ENCODE measurements at regions not wholly inside any gene's neighbourhood (a gene's known extent, or its start where the extent isn't known, plus 50 kb on each side); places are given as distances from the start of the nearest gene placed in this dataset.

GRCh38 chr15:98321896-98322295 is 326.4 kb upstream of the IGF1R start:
- DNase-seq: no peak
- intact Hi-C loops (cut with DNase I): no loop called here
- whole genome bisulfite sequencing, 2 donors: 25 to 27% methylated on average over 5 of the region's 5 CpGs

GRCh38 chr15:98322581-98322980 is 325.8 kb upstream of the IGF1R start:
- Histone ChIP-seq H3K27me3 (no peaks in the 10 kb centered on the region), H3K36me3 (no peaks in the 10 kb centered on the region), H3K27ac (peak overlapping the region in 3 of 4 donors; percentile 20 to 42 (median 30)), H3K4me3 (no peak overlapping the region), H3K9me3 (peaks cover 0 to 4% (median 0%) of the 10 kb centered on the region in 3 donors), H3K4me1 (peaks cover 0 to 25% (median 4%) of the 10 kb centered on the region in 3 donors)
- intact Hi-C loops (cut with DNase I): no loop called here
- no peak for DNase-seq
- TF ChIP-seq CTCF (IDR thresholded peaks at IDR 0.05) (no peak), POLR2A (IDR thresholded peaks at IDR 0.05) (no peak)
- 47 to 61% methylated on average over 4 of the region's 4 CpGs for WGBS, 2 donors

More at GRCh38 chr15:98321896-98322295, 326.4 kb upstream of the IGF1R start:
- Histone ChIP-seq H3K36me3 (no peaks in the 10 kb centered on the region), H3K4me3 (no peak overlapping the region), H3K27me3 (no peaks in the 10 kb centered on the region), H3K27ac (peak overlapping the region in 3 of 4 donors; percentile 14 to 42 (median 30)), H3K4me1 (peaks cover 0 to 25% (median 4%) of the 10 kb centered on the region in 3 donors), H3K9me3 (peaks cover 0 to 4% (median 0%) of the 10 kb centered on the region in 3 donors)
- TF ChIP-seq CTCF (IDR thresholded peaks at IDR 0.05): no peak
- no peak for TF ChIP-seq POLR2A (IDR thresholded peaks at IDR 0.05)

GRCh38 chr15:98324341-98324970 is 323.9 kb upstream of the IGF1R start:
- Histone ChIP-seq H3K4me3 (no peak overlapping the region), H3K27ac (no peak overlapping the region), H3K9me3 (peaks cover 0 to 4% (median 0%) of the 10 kb centered on the region in 3 donors), H3K27me3 (no peaks in the 10 kb centered on the region), H3K36me3 (no peaks in the 10 kb centered on the region), H3K4me1 (peaks cover 0 to 25% (median 4%) of the 10 kb centered on the region in 3 donors)
- intact Hi-C loops (cut with DNase I): no loop called here
- 0% methylated on average over 1 of the region's 2 CpGs for WGBS, 2 donors
- TF ChIP-seq CTCF (IDR thresholded peaks at IDR 0.05) (no peak), POLR2A (IDR thresholded peaks at IDR 0.05) (no peak)
- DNase-seq: no peak

DNA sequence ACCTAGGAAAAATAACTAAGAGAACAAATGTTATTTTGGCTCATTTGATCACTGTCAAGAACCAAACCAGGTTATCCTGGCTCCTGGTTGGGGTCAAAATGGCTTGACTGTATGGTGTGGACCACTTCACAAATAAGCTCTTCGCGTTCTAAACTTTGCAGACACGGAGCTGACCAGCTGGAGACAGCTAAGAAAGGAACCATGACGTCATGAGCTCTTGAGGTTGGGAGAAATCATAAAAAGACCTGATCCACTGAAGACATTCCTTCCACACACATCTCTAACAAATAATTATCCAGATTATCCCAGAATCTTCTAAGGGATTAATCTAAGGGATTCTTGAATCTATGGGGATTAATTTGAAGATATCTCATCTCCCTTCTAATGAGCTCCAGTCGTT is 321.5 kb upstream of the IGF1R start:
- TF ChIP-seq POLR2A (IDR thresholded peaks at IDR 0.05) (no peak), CTCF (IDR thresholded peaks at IDR 0.05) (no peak)
- no peak overlapping the region for H3K4me3 ChIP-seq
- peaks cover 0 to 4% (median 0%) of the 10 kb centered on the region in 4 donors for H3K27me3 ChIP-seq
- H3K9me3 ChIP-seq: peaks cover 0 to 4% (median 0%) of the 10 kb centered on the region in 3 donors
- no peak overlapping the region for H3K27ac ChIP-seq
- DNase-seq: no peak
- peaks cover 0 to 13% (median 0%) of the 10 kb centered on the region in 3 donors for H3K4me1 ChIP-seq
- no peaks in the 10 kb centered on the region for H3K36me3 ChIP-seq
- 71 to 88% methylated on average over 4 to 5 of the region's 5 CpGs for WGBS, 2 donors
- intact Hi-C loops (cut with DNase I): no loop called here

DNA sequence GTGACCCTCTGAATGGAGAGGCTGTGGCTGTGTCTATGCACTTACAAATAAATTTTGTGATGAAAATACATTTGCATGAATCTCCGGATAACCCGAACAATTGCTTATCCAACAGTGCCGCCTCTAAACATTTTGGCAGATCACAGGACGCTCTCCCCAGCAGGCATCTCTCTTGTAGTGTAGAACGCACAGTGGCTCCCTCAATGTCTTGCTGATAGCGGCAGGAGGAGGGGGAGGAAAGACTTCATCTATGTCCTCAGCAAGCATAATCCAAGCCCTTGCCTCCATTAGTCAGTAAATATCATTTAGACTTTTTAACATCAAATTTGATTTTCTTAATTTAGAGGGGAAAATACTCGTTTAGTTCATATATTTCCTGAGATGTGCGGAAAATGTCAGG is 318.1 kb upstream of the IGF1R start:
- Histone ChIP-seq H3K4me1 (peaks cover 0 to 13% (median 0%) of the 10 kb centered on the region in 3 donors), H3K4me3 (no peak overlapping the region), H3K27me3 (peaks cover 0 to 4% (median 0%) of the 10 kb centered on the region in 4 donors), H3K9me3 (no peaks in the 10 kb centered on the region), H3K36me3 (no peaks in the 10 kb centered on the region), H3K27ac (no peak overlapping the region)
- DNase-seq: no peak
- 62 to 86% methylated on average over 8 of the region's 8 CpGs for WGBS, 2 donors
- intact Hi-C loops (cut with DNase I): no loop called here
- TF ChIP-seq CTCF (IDR thresholded peaks at IDR 0.05) (no peak), POLR2A (IDR thresholded peaks at IDR 0.05) (no peak)

All from esophagus squamous epithelium (tissue), 5 donors.